Astrocyte of the spinal cord (primary cell): ENCODE measurements at regions not wholly inside any gene's neighbourhood (a gene's known extent, or its start where the extent isn't known, plus 50 kb on each side); places are given as distances from the start of the nearest gene placed in this dataset.
"Not testable (repeated sequence)": the region's sequence is repeated elsewhere in the genome, so short reads cannot be mapped to it uniquely, and the experiment has no call there.

Experiments
- DNase-seq: peaks from one replicate; pipeline ENCODE4 v3.0.0; 2011; ENCODE audit warnings: low read depth, low spot score
- H3K4me3 ChIP-seq: 2 replicates; pipeline ENCODE4 v1.5.1; 2011; ENCODE audit warnings: low read depth, mild to moderate bottlenecking, low read length, moderate library complexity
- CTCF ChIP-seq: IDR thresholded peaks from 2 replicates; pipeline ENCODE4 v1.5.1; 2012; ENCODE audit warnings: low read depth, mild to moderate bottlenecking, low read length, inconsistent platforms
- in situ Hi-C: cut with HindIII; loops from 2 replicates; pipeline ENCODE4 v1.10.0; 2017; ENCODE audit warnings: low sequenced_read_pairs

GRCh38 chr6:8628736-8629135 is 193.4 kb upstream of the SLC35B3 start:
- DNase-seq = no peak
- in situ Hi-C loops = no loop called here
- TF ChIP-seq CTCF = no peak
- no peak overlapping the region for H3K4me3 ChIP-seq

- H3K4me3 ChIP-seq = no peak overlapping the region
- no peak for TF ChIP-seq CTCF
- DNase-seq = peak; percentile 27
- in situ Hi-C loops = no loop called here
Measured at GRCh38 chr6:8628063-8628462, 192.7 kb upstream of the SLC35B3 start.

- peak; percentile 82 for DNase-seq
- no peak overlapping the region for H3K4me3 ChIP-seq
- in situ Hi-C loops = no loop called here
- no peak for TF ChIP-seq CTCF
Measured at GRCh38 chr6:8627085-8627861, 191.9 kb upstream of the SLC35B3 start.

- in situ Hi-C loops = no loop called here
- no peak for DNase-seq
Measured at GRCh38 chr6:8624665-8625064, 189.3 kb upstream of the SLC35B3 start.

GRCh38 chr6:8623441-8623840 is 188.1 kb upstream of the SLC35B3 start:
- H3K4me3 ChIP-seq = no peak overlapping the region
- no peak for DNase-seq
- in situ Hi-C loops = no loop called here
- TF ChIP-seq CTCF = no peak

More at GRCh38 chr6:8624665-8625064, 189.3 kb upstream of the SLC35B3 start:
- H3K4me3 ChIP-seq = no peak overlapping the region
- no peak for TF ChIP-seq CTCF

- TF ChIP-seq CTCF = no peak
- DNase-seq = no peak
- no peak overlapping the region for H3K4me3 ChIP-seq
- in situ Hi-C loops = no loop called here
Measured at GRCh38 chr6:8619853-8620252, 184.5 kb upstream of the SLC35B3 start.

- H3K4me3 ChIP-seq, in situ Hi-C loops, DNase-seq: not testable (repeated sequence)
Measured at GRCh38 chr6:8619408-8619807, 184.1 kb upstream of the SLC35B3 start.
